Panc1 (cell line): ENCODE measurements at regions not wholly inside any gene's neighbourhood (a gene's known extent, or its start where the extent isn't known, plus 50 kb on each side); places are given as distances from the start of the nearest gene placed in this dataset.

Experiments used
- ATAC-seq: fragments of 200-7000 bp; cut with Tn5 transposase; 2 replicates; pipeline ENCODE4 v1.9.1; 2020; ENCODE audit warnings: mild to moderate bottlenecking, moderate library complexity
- BruUV-seq: library from RNA; stranded (reverse); fragments of 400-500 nt; replicated peaks from 2 replicates; lab custom pipeline; 2021; lab: Mats Ljungman, UMichigan
- CTCF ChIA-PET: fragments of 300-600 bp; sonication (Branson Sonifier 250); formaldehyde crosslinking; loops from one replicate; lab custom pipeline; 2022; ENCODE audit warnings: antibody characterized with exemption; lab: Charles Lee
- POLR2A ChIA-PET: fragments of 300-600 bp; sonication (Branson Sonifier 250); formaldehyde crosslinking; loops from one replicate; lab custom pipeline; 2022; ENCODE audit warnings: antibody characterized with exemption; lab: Charles Lee
- DNase-seq: peaks from one replicate; pipeline ENCODE4 v3.0.0-alpha.2; 2010; ENCODE audit warnings: low read depth, low spot score
- H3K27ac ChIP-seq: 2 replicates; pipeline ENCODE4 v1.5.1; 2011; ENCODE audit warnings: mild to moderate bottlenecking, low read length, inconsistent platforms
- H3K27me3 ChIP-seq: fragments of 200-500 bp; sonication (Bioruptor generic); 2 replicates; pipeline ENCODE4 v1.6.0; 2014; ENCODE audit warnings: low read length, inconsistent platforms; ENCODE audit not compliant: control insufficient read depth, insufficient read depth
- H3K36me3 ChIP-seq: fragments of 200-500 bp; sonication (Bioruptor generic); 2 replicates; pipeline ENCODE4 v1.5.1; 2014; ENCODE audit warnings: inconsistent platforms, mild to moderate bottlenecking, low read length, moderate library complexity; ENCODE audit not compliant: control insufficient read depth, insufficient read depth
- H3K4me1 ChIP-seq: 2 replicates; pipeline ENCODE4 v1.5.1; 2011; ENCODE audit warnings: inconsistent platforms, mild to moderate bottlenecking, low read length, moderate library complexity; ENCODE audit not compliant: control insufficient read depth, insufficient read depth
- H3K4me3 ChIP-seq, 2 experiments: 2 replicates each; pipeline ENCODE4 v1.5.1; 2011 to 2012; ENCODE audit warnings: low read depth in 2 of 2, low read length in 2 of 2, mild to moderate bottlenecking in 2 of 2, inconsistent platforms in 1 of 2, moderate library complexity in 1 of 2
- H3K9me3 ChIP-seq: fragments of 200-500 bp; sonication (Bioruptor generic); 2 replicates; pipeline ENCODE4 v1.5.1; 2014; ENCODE audit warnings: low read depth, mild to moderate bottlenecking, inconsistent platforms, low read length, moderate library complexity; ENCODE audit not compliant: control insufficient read depth, insufficient read depth
- POLR2AphosphoS5 ChIP-seq: IDR thresholded peaks from 2 replicates; pipeline ENCODE4 v1.6.1; 2012; ENCODE audit warnings: mild to moderate bottlenecking, low read depth, low read length, moderate library complexity
- SIN3A ChIP-seq: IDR thresholded peaks from 2 replicates; pipeline ENCODE4 v1.6.1; 2012; ENCODE audit warnings: low read depth, mild to moderate bottlenecking, low read length, moderate library complexity, borderline replicate concordance; ENCODE audit not compliant: insufficient read depth
- TCF7L2 ChIP-seq: IDR thresholded peaks from 2 replicates; pipeline ENCODE4 v1.6.1; 2011; ENCODE audit warnings: mild to moderate bottlenecking, low read depth, low read length, inconsistent platforms
- in situ Hi-C: cut with HindIII; loops from 2 replicates; pipeline ENCODE4 v1.10.0; 2016; ENCODE audit warnings: low sequenced_read_pairs, low pct_unique_long_range_greater_than_20kb
- intact Hi-C: fragments of 100-400 bp; cut with micrococcal nuclease; formaldehyde crosslinking; loops from one replicate; pipeline ENCODE4 v1.10.0; 2022; ENCODE audit not compliant: unreplicated experiment
- TF ChIP-seq, protein P1 (sequence below): fragments of 450-650 bp; IDR thresholded peaks from 2 replicates; pipeline ENCODE4 v1.5.1; 2017; ENCODE audit warnings: mild to moderate bottlenecking
- TF ChIP-seq, protein P2 (sequence below), 2 experiments: IDR thresholded peaks; 2 replicates each; pipeline ENCODE4 v1.6.1; 2011 to 2012; ENCODE audit warnings: low read depth in 2 of 2, control low read depth in 1 of 2, low read length in 1 of 2, mild to moderate bottlenecking in 1 of 2, moderate library complexity in 1 of 2; ENCODE audit not compliant: insufficient read depth in 1 of 2

DNA sequence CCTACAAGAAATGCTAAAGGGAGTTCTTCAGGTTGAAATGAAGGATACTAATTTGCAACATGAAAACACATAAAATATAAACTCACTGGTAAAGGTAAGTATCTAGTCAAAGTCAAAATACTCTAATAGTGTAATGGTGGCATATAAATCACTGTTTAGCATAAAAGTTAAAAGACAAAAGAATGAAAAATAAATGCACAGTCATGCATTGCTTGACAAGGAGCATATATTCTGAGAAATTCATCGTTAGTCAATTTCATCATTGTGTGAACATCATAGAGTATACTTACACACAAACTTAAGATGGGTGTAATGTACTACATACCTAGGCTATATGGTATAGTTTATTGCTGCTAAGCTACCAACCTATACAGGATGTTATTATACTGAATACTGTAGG, 194.4 kb upstream of the PDE5A start:
- DNase-seq (no peak), ATAC-seq (no peak)
- no peak overlapping the region for H3K4me3 ChIP-seq
- in situ Hi-C loops, result no loop called here
- no peak overlapping the region for H3K27ac ChIP-seq
- H3K4me1 ChIP-seq, result no peaks in the 10 kb centered on the region
- intact Hi-C loops, result no loop called here
- TF ChIP-seq, protein P1, sequence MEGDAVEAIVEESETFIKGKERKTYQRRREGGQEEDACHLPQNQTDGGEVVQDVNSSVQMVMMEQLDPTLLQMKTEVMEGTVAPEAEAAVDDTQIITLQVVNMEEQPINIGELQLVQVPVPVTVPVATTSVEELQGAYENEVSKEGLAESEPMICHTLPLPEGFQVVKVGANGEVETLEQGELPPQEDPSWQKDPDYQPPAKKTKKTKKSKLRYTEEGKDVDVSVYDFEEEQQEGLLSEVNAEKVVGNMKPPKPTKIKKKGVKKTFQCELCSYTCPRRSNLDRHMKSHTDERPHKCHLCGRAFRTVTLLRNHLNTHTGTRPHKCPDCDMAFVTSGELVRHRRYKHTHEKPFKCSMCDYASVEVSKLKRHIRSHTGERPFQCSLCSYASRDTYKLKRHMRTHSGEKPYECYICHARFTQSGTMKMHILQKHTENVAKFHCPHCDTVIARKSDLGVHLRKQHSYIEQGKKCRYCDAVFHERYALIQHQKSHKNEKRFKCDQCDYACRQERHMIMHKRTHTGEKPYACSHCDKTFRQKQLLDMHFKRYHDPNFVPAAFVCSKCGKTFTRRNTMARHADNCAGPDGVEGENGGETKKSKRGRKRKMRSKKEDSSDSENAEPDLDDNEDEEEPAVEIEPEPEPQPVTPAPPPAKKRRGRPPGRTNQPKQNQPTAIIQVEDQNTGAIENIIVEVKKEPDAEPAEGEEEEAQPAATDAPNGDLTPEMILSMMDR, result no peak
- TF ChIP-seq POLR2AphosphoS5 (no peak), TCF7L2 (no peak), SIN3A (no peak)
- TF ChIP-seq, protein P2, sequence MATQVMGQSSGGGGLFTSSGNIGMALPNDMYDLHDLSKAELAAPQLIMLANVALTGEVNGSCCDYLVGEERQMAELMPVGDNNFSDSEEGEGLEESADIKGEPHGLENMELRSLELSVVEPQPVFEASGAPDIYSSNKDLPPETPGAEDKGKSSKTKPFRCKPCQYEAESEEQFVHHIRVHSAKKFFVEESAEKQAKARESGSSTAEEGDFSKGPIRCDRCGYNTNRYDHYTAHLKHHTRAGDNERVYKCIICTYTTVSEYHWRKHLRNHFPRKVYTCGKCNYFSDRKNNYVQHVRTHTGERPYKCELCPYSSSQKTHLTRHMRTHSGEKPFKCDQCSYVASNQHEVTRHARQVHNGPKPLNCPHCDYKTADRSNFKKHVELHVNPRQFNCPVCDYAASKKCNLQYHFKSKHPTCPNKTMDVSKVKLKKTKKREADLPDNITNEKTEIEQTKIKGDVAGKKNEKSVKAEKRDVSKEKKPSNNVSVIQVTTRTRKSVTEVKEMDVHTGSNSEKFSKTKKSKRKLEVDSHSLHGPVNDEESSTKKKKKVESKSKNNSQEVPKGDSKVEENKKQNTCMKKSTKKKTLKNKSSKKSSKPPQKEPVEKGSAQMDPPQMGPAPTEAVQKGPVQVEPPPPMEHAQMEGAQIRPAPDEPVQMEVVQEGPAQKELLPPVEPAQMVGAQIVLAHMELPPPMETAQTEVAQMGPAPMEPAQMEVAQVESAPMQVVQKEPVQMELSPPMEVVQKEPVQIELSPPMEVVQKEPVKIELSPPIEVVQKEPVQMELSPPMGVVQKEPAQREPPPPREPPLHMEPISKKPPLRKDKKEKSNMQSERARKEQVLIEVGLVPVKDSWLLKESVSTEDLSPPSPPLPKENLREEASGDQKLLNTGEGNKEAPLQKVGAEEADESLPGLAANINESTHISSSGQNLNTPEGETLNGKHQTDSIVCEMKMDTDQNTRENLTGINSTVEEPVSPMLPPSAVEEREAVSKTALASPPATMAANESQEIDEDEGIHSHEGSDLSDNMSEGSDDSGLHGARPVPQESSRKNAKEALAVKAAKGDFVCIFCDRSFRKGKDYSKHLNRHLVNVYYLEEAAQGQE (IDR thresholded peaks at IDR 0.05; ENCODE audit: insufficient read depth in 1 of 2, low read depth in 2 of 2, low read length in 1 of 2), result no peak
- H3K27me3 ChIP-seq, result no peaks in the 10 kb centered on the region
- ChIA-PET POLR2A (interaction anchor here (0.7 kb wide), 1 partner anchor 228 kb away, joined by 6 read pairs; no protein-coding TSS in a partner anchor), CTCF (no interaction called here)
- H3K9me3 ChIP-seq, result no peaks in the 10 kb centered on the region
- no TSS peak for BruUV-seq
- H3K36me3 ChIP-seq, result no peaks in the 10 kb centered on the region

DNA sequence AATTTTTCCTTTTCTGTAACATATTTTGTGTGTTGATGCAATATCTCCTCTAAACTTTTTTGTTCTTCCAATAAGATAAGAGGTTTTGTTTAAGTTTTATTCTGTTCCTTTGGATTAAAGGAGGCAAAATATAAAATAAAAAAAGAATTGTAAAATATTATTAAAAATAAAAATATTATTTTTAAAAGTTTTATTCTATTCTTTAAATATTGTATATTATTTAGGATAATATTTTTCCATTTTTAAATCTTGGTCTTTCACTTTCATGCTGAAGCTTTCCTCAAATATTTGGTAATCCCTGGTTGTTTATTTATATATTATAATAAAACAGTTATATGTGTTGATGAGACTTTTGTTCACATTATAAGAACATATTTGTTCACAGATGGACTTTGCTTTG, 187.9 kb upstream of the PDE5A start:
- TF ChIP-seq SIN3A (no peak), POLR2AphosphoS5 (no peak), TCF7L2 (no peak)
- TF ChIP-seq, protein P2 (IDR thresholded peaks at IDR 0.05; ENCODE audit: insufficient read depth in 1 of 2, low read depth in 2 of 2, low read length in 1 of 2), result no peak
- TF ChIP-seq, protein P1, result no peak
- Histone ChIP-seq H3K9me3 (0 out of 2 replicates have a peak, but pooled peaks cover 4% of the 10 kb centered on the region), H3K36me3 (no peaks in the 10 kb centered on the region), H3K27ac (no peak overlapping the region), H3K4me1 (no peaks in the 10 kb centered on the region), H3K4me3 (no peak overlapping the region), H3K27me3 (no peaks in the 10 kb centered on the region)
- intact Hi-C loops (no loop called here), in situ Hi-C loops (no loop called here)
- ATAC-seq, result no peak
- CTCF ChIA-PET, result no interaction called here
- no peak for DNase-seq
- BruUV-seq, result no TSS peak
- POLR2A ChIA-PET, result no interaction called here
